Stromal cell of bone marrow (primary cell): ENCODE measurements at regions not wholly inside any gene's neighbourhood (a gene's known extent, or its start where the extent isn't known, plus 50 kb on each side); places are given as distances from the start of the nearest gene placed in this dataset.
"Not testable (repeated sequence)": the region's sequence is repeated elsewhere in the genome, so short reads cannot be mapped to it uniquely, and the experiment has no call there.

Experiments
- DNase-seq: peaks from one replicate; pipeline ENCODE4 v3.0.0-alpha.2; 2012; ENCODE audit warnings: low read depth

GRCh38 chr2:208686665-208687064 is 280.1 kb downstream of the PTH2R start:
- no peak for DNase-seq

- DNase-seq: not testable (repeated sequence)
Observed at GRCh38 chr2:208687720-208688119, 281.1 kb downstream of the PTH2R start.

GRCh38 chr2:208698114-208698513 is 291.5 kb downstream of the PTH2R start:
- DNase-seq: no peak

GRCh38 chr2:208708486-208708885 is 301.9 kb downstream of the PTH2R start:
- no peak for DNase-seq

- no peak for DNase-seq
Observed at GRCh38 chr2:208711598-208711997, 305.0 kb downstream of the PTH2R start.

- no peak for DNase-seq
Observed at GRCh38 chr2:208713066-208713745, 306.6 kb downstream of the PTH2R start.

GRCh38 chr2:208718828-208719227 is 312.2 kb downstream of the PTH2R start:
- no peak for DNase-seq

- no peak for DNase-seq
Observed at GRCh38 chr2:208722731-208723130, 316.1 kb downstream of the PTH2R start.

GRCh38 chr2:208725280-208725679 is 318.7 kb downstream of the PTH2R start:
- no peak for DNase-seq

- DNase-seq: no peak
Observed at GRCh38 chr2:208726242-208726641, 319.6 kb downstream of the PTH2R start.

- DNase-seq: not testable (repeated sequence)
Observed at GRCh38 chr2:208751663-208752415, 345.2 kb downstream of the PTH2R start.

- no peak for DNase-seq
Observed at GRCh38 chr2:208757364-208757763, 350.8 kb downstream of the PTH2R start.

GRCh38 chr2:208773074-208773473 is 366.5 kb downstream of the PTH2R start:
- not testable (repeated sequence) for DNase-seq

- no peak for DNase-seq
Observed at GRCh38 chr2:208781166-208781565, 374.6 kb downstream of the PTH2R start.

- no peak for DNase-seq
Observed at GRCh38 chr2:208782097-208782496, 375.5 kb downstream of the PTH2R start.

- no peak for DNase-seq
Observed at GRCh38 chr2:208783184-208783583, 376.6 kb downstream of the PTH2R start.

- not testable (repeated sequence) for DNase-seq
Observed at GRCh38 chr2:208784774-208785173, 378.2 kb downstream of the PTH2R start.

GRCh38 chr2:208791257-208791656 is 384.7 kb downstream of the PTH2R start:
- DNase-seq: no peak

GRCh38 chr2:208792766-208793165 is 386.2 kb downstream of the PTH2R start:
- DNase-seq: no peak

GRCh38 chr2:208793434-208793833 is 386.8 kb downstream of the PTH2R start:
- DNase-seq: no peak

GRCh38 chr2:208794288-208794975 is 387.8 kb downstream of the PTH2R start:
- no peak for DNase-seq

GRCh38 chr2:208798698-208799097 is 392.1 kb downstream of the PTH2R start:
- no peak for DNase-seq

- DNase-seq: no peak
Observed at GRCh38 chr2:208799397-208799796, 392.8 kb downstream of the PTH2R start.
